ENCODE measurements at regions not wholly inside any gene's neighbourhood (a gene's known extent, or its start where the extent isn't known, plus 50 kb on each side); places are given as distances from the start of the nearest gene placed in this dataset.

DNA sequence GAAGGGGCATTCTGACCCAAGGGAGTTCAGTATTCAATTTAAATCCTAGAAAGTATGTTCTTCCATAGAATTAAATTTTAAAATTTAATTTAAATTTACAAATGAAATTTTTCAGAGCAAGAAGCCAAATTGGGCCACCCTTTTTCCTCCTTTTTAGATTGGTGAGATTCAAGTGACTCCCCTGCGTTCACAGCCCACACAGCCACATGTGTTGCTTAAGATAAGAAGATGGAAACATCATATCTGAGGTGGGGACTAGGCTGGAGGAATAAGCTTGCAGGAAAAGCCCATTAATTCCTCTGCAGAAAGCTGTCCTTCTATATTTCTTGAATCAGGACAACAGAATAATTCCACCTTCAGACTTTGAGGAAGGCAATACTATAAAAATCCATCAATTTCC is 392.7 kb upstream of the ZNF507 start:
- no peak for DNase-seq (ENCODE audit: low spot score)
- Mint-ChIP-seq H3K27me3 (ENCODE audit: unreplicated experiment) (peaks cover 4% of the 10 kb centered on the region), H3K27ac (ENCODE audit: unreplicated experiment) (no peak overlapping the region), H3K4me3 (ENCODE audit: unreplicated experiment) (no peak overlapping the region), H3K9me3 (ENCODE audit: unreplicated experiment) (peaks cover 4% of the 10 kb centered on the region), H3K4me1 (ENCODE audit: unreplicated experiment) (no peaks in the 10 kb centered on the region), H3K36me3 (ENCODE audit: low read depth, unreplicated experiment) (no peaks in the 10 kb centered on the region)
- TF ChIP-seq, protein P1, sequence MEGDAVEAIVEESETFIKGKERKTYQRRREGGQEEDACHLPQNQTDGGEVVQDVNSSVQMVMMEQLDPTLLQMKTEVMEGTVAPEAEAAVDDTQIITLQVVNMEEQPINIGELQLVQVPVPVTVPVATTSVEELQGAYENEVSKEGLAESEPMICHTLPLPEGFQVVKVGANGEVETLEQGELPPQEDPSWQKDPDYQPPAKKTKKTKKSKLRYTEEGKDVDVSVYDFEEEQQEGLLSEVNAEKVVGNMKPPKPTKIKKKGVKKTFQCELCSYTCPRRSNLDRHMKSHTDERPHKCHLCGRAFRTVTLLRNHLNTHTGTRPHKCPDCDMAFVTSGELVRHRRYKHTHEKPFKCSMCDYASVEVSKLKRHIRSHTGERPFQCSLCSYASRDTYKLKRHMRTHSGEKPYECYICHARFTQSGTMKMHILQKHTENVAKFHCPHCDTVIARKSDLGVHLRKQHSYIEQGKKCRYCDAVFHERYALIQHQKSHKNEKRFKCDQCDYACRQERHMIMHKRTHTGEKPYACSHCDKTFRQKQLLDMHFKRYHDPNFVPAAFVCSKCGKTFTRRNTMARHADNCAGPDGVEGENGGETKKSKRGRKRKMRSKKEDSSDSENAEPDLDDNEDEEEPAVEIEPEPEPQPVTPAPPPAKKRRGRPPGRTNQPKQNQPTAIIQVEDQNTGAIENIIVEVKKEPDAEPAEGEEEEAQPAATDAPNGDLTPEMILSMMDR (IDR thresholded peaks at IDR 0.05; ENCODE audit: unreplicated experiment) = no peak

DNA sequence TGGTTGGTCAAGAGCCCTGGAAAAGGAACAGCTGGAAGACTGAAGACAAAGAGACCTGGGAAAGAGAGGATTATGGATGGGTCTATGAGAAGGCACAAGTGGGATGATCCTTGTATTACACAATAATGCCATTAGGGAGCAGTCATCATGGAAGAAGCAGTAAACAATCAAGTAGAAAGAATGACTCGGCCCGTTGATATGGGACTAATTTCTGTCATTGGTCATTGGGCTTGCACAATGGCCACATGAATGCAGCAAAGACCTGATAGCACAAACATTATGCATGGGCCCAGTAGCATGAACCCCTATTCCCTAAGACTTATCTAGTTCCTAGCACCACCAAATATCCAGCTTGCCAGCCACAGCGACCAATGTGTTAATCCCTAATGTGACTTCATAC is 390.3 kb upstream of the ZNF507 start:
- Mint-ChIP-seq H3K27me3 (ENCODE audit: unreplicated experiment) (peaks cover 4% of the 10 kb centered on the region), H3K36me3 (ENCODE audit: low read depth, unreplicated experiment) (no peaks in the 10 kb centered on the region), H3K9me3 (ENCODE audit: unreplicated experiment) (peaks cover 4% of the 10 kb centered on the region)

DNA sequence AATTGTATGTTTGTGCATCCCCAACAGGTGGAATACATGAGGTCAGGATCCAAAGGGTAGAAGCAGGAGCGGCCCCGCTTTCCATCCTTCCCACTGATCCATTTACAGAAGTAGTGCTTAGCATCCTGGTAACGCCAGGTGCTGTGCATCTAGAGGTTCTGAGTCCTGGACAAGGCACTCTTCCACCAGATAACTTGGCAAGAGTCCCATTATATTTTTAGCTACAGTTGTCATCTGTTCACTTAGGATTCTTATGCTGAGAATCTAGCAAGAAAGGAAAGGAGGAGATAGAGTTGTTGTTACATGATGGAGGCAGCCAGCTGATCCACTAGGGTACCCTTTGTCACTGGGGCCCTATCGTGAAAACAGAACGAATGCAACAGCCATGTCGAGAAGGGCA is 389.5 kb upstream of the ZNF507 start:
- Mint-ChIP-seq H3K27me3 (ENCODE audit: unreplicated experiment) (peaks cover 4% of the 10 kb centered on the region), H3K4me1 (ENCODE audit: unreplicated experiment) (no peaks in the 10 kb centered on the region), H3K36me3 (ENCODE audit: low read depth, unreplicated experiment) (no peaks in the 10 kb centered on the region), H3K27ac (ENCODE audit: unreplicated experiment) (no peak overlapping the region), H3K4me3 (ENCODE audit: unreplicated experiment) (no peak overlapping the region), H3K9me3 (ENCODE audit: unreplicated experiment) (peaks cover 4% of the 10 kb centered on the region)
- DNase-seq (ENCODE audit: low spot score) = no peak
- TF ChIP-seq, protein P1 (IDR thresholded peaks at IDR 0.05; ENCODE audit: unreplicated experiment) = no peak

More for the DNA sequence above, 390.3 kb upstream of the ZNF507 start:
- H3K4me3 Mint-ChIP-seq (ENCODE audit: unreplicated experiment) = no peak overlapping the region
- no peak overlapping the region for H3K27ac Mint-ChIP-seq (ENCODE audit: unreplicated experiment)
- no peaks in the 10 kb centered on the region for H3K4me1 Mint-ChIP-seq (ENCODE audit: unreplicated experiment)
- TF ChIP-seq, protein P1 (IDR thresholded peaks at IDR 0.05; ENCODE audit: unreplicated experiment) = no peak
- DNase-seq (ENCODE audit: low spot score) = no peak

DNA sequence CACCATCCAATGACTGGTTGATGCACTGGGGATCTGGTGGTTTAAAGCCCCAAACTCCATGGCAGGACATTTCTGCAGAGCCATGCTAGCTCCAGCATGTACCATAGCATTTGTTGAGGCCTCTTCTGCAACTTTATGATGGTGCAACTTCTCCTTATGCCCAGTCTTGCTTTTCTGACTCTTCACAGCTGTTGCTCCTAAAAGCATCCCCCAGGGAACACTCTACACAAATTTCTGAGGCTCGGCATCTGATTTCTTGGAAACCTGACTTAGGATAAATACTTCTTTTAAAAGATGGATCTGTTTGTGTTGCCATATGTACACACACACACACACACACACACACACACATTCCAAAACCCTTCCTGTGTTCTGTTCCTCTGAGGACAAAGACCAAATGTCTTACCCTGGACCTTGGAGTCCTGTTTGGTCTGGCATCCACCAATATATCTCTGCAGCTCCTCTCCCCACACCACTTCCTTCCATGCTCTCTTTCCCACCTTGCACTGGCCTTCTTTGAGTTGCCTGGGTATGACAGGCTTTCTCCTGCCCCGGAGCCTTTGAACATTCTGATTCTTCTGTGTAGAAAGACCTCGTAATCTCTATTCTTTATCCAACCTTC is 388.5 kb upstream of the ZNF507 start:
- Mint-ChIP-seq H3K9me3 (ENCODE audit: unreplicated experiment) (peaks cover 4% of the 10 kb centered on the region), H3K27ac (ENCODE audit: unreplicated experiment) (no peak overlapping the region), H3K4me1 (ENCODE audit: unreplicated experiment) (no peaks in the 10 kb centered on the region), H3K4me3 (ENCODE audit: unreplicated experiment) (no peak overlapping the region), H3K27me3 (ENCODE audit: unreplicated experiment) (peaks cover 4% of the 10 kb centered on the region), H3K36me3 (ENCODE audit: low read depth, unreplicated experiment) (no peaks in the 10 kb centered on the region)
- DNase-seq (ENCODE audit: low spot score) = no peak
- TF ChIP-seq, protein P1 (IDR thresholded peaks at IDR 0.05; ENCODE audit: unreplicated experiment) = no peak

GRCh38 chr19:31957711-31958110 is 387.7 kb upstream of the ZNF507 start:
- peaks cover 4% of the 10 kb centered on the region for H3K27me3 Mint-ChIP-seq (ENCODE audit: unreplicated experiment)

More at GRCh38 chr19:31957711-31958110, 387.7 kb upstream of the ZNF507 start:
- Mint-ChIP-seq H3K36me3 (ENCODE audit: low read depth, unreplicated experiment) (no peaks in the 10 kb centered on the region), H3K9me3 (ENCODE audit: unreplicated experiment) (no peaks in the 10 kb centered on the region), H3K4me1 (ENCODE audit: unreplicated experiment) (no peaks in the 10 kb centered on the region), H3K4me3 (ENCODE audit: unreplicated experiment) (no peak overlapping the region), H3K27ac (ENCODE audit: unreplicated experiment) (no peak overlapping the region)
- DNase-seq (ENCODE audit: low spot score) = no peak
- TF ChIP-seq, protein P1 (IDR thresholded peaks at IDR 0.05; ENCODE audit: unreplicated experiment) = no peak

Data from endothelial cell (in vitro differentiated cells).